ENCODE measurements at regions not wholly inside any gene's neighbourhood (a gene's known extent, or its start where the extent isn't known, plus 50 kb on each side); places are given as distances from the start of the nearest gene placed in this dataset.

DNA sequence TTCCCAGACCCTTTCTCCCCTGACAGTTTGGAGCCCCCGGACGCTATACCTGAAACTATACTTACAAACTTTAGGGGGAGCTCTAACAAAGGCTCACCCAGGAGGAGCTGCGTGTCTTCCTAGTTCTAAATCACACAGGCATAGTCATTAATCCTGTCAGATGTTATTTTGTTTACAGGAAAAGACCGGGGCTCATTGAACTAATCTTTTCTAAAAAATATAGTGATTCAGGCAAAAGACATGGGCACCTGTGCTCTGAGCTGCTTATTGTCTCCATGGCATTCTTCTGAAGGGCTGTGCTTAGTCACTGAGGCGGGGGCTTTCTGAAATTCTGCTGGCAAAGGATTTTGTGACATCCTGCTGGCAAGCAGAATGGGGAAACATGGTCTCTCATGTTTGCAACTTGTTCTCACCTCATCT is 1577.0 kb downstream of the NCAM2 start:
- DNase-seq (ENCODE audit: extremely low read depth, insufficient read length): no peak
- TF ChIP-seq, protein P1, sequence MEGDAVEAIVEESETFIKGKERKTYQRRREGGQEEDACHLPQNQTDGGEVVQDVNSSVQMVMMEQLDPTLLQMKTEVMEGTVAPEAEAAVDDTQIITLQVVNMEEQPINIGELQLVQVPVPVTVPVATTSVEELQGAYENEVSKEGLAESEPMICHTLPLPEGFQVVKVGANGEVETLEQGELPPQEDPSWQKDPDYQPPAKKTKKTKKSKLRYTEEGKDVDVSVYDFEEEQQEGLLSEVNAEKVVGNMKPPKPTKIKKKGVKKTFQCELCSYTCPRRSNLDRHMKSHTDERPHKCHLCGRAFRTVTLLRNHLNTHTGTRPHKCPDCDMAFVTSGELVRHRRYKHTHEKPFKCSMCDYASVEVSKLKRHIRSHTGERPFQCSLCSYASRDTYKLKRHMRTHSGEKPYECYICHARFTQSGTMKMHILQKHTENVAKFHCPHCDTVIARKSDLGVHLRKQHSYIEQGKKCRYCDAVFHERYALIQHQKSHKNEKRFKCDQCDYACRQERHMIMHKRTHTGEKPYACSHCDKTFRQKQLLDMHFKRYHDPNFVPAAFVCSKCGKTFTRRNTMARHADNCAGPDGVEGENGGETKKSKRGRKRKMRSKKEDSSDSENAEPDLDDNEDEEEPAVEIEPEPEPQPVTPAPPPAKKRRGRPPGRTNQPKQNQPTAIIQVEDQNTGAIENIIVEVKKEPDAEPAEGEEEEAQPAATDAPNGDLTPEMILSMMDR (IDR thresholded peaks at IDR 0.05; ENCODE audit: insufficient read depth, low read length, poor library complexity, severe bottlenecking): no peak
- Histone ChIP-seq H3K27me3 (replicated peaks; ENCODE audit: control insufficient read depth, insufficient read depth, low read length) (no peaks in the 10 kb centered on the region), H3K4me3 (replicated peaks; ENCODE audit: low read depth, low read length) (no peak overlapping the region), H3K36me3 (ENCODE audit: control insufficient read depth, insufficient read depth, low read length) (no peaks in the 10 kb centered on the region)

DNA sequence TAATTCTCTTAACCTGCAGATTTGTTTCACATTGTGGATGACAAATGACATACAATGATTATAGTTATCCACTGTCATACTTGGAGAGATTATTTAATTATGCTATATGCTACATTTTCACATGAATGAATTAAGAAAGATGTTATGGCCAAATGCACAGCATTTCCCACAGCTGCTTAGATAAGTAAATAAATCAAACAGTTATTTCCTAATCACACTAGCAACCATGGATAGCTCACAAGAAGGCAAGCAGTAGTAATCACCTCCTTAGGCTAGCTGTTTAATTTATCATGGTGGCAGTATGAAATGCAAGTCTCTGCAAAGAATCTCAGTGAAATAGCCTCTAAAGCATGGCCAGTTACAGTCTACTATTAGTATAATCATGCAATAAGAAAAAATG is 1581.5 kb downstream of the NCAM2 start:
- H3K4me3 ChIP-seq (replicated peaks; ENCODE audit: low read depth, low read length): no peak overlapping the region
- no peaks in the 10 kb centered on the region for H3K36me3 ChIP-seq (ENCODE audit: control insufficient read depth, insufficient read depth, low read length)
- H3K27me3 ChIP-seq (replicated peaks; ENCODE audit: control insufficient read depth, insufficient read depth, low read length): no peaks in the 10 kb centered on the region
- no peak for DNase-seq (ENCODE audit: extremely low read depth, insufficient read length)
- TF ChIP-seq, protein P1 (IDR thresholded peaks at IDR 0.05; ENCODE audit: insufficient read depth, low read length, poor library complexity, severe bottlenecking): no peak

DNA sequence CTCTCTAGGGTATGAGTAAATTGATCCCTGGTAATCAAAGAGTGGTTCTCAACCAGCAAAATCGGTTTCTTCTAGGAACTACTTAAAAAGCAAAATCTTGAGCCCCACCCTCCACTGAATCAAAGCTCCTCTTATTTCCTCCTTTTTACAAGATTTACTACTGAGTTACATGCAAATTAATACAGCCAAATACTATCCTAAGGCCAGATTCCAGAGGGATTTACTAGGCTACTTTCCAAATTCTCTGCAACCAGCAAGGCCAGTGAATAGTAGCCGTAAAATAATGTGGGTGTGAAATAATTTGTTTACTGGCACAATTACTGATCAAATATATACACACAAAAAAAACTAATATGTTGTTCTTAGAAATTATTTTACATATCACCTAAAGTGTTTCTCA is 1583.8 kb downstream of the NCAM2 start:
- H3K36me3 ChIP-seq (ENCODE audit: control insufficient read depth, insufficient read depth, low read length): no peaks in the 10 kb centered on the region
- no peak for DNase-seq (ENCODE audit: extremely low read depth, insufficient read length)
- H3K27me3 ChIP-seq (replicated peaks; ENCODE audit: control insufficient read depth, insufficient read depth, low read length): no peaks in the 10 kb centered on the region
- no peak overlapping the region for H3K4me3 ChIP-seq (replicated peaks; ENCODE audit: low read depth, low read length)
- TF ChIP-seq, protein P1 (IDR thresholded peaks at IDR 0.05; ENCODE audit: insufficient read depth, low read length, poor library complexity, severe bottlenecking): no peak

DNA sequence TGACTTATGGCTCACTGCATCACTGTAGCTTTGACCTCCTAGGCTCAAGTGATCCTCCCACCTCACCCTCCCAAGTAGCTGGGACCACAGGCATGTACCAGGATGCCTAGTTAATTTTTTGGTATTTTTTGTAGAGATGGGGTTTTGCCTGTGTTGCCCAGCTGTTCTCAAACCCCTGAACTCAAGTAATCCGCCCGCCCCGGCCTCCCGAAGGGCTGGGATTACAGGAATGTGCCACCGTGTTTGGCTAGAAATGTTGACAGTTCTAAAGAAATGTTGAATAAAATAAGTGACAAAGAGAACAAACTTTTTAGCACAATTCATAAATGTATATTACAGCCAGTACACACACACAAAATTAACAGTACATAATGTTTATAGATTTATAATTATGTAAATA is 1586.1 kb downstream of the NCAM2 start:
- Histone ChIP-seq H3K36me3 (ENCODE audit: control insufficient read depth, insufficient read depth, low read length) (no peaks in the 10 kb centered on the region), H3K27me3 (replicated peaks; ENCODE audit: control insufficient read depth, insufficient read depth, low read length) (no peaks in the 10 kb centered on the region), H3K4me3 (replicated peaks; ENCODE audit: low read depth, low read length) (no peak overlapping the region)
- no peak for DNase-seq (ENCODE audit: extremely low read depth, insufficient read length)
- TF ChIP-seq, protein P1 (IDR thresholded peaks at IDR 0.05; ENCODE audit: insufficient read depth, low read length, poor library complexity, severe bottlenecking): no peak

DNA sequence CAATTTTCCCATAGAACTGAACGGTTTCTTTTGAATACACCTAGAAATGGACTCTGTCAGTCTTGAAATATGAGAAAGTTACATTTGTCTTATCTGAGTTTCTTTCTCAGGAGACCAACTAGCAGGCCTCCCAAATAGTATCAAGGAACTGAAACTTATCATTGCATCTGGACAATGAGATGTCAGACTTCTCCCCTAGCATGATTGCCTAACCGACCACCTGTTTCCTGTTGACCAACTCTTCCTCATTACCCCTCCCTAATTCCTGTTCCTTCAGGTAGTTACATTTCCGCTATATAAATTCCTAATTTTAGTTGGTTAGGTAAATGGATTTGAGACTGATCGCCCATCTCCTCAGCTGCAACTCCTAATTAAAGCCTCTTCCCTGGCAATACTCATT is 1587.3 kb downstream of the NCAM2 start:
- Histone ChIP-seq H3K36me3 (ENCODE audit: control insufficient read depth, insufficient read depth, low read length) (no peaks in the 10 kb centered on the region), H3K4me3 (replicated peaks; ENCODE audit: low read depth, low read length) (no peak overlapping the region), H3K27me3 (replicated peaks; ENCODE audit: control insufficient read depth, insufficient read depth, low read length) (no peaks in the 10 kb centered on the region)
- TF ChIP-seq, protein P1 (IDR thresholded peaks at IDR 0.05; ENCODE audit: insufficient read depth, low read length, poor library complexity, severe bottlenecking): no peak
- no peak for DNase-seq (ENCODE audit: extremely low read depth, insufficient read length)

DNA sequence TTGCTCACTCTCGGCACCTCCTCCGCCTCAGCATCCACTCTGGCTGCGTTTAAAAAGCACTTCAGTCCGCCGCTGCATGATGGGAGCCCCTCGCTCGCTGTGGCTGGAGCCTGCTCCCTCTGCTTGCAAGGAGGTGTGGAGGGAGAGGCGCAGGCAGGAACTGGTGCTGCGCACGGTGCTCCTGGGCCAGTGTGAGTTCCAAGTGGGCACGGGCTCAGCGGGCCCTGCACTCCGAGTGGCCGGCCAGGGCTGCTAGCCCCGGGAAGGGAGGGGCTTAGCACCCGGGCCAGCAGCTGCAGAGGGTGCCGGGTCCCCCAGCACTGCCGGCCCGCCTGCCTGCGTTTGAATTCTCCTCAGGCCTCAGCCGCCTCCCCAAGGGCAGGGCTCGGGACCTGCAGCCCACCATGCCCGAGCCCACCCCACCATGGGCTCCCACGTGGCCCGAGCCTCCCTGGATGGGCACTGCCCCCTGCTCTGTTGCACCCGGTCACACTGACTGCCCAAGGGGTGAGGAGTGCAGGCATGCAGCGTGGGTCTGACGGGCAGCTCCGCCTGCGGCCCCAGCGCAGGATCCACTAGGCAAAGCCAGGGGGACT is 1599.5 kb downstream of the NCAM2 start:
- H3K36me3 ChIP-seq (ENCODE audit: control insufficient read depth, insufficient read depth, low read length): no peaks in the 10 kb centered on the region
- H3K27me3 ChIP-seq (replicated peaks; ENCODE audit: control insufficient read depth, insufficient read depth, low read length): no peaks in the 10 kb centered on the region
- H3K4me3 ChIP-seq (replicated peaks; ENCODE audit: low read depth, low read length): no peak overlapping the region
- TF ChIP-seq, protein P1 (IDR thresholded peaks at IDR 0.05; ENCODE audit: insufficient read depth, low read length, poor library complexity, severe bottlenecking): no peak
- DNase-seq (ENCODE audit: extremely low read depth, insufficient read length): no peak
